T-helper 1 cell treated with Interleukin-12 subunit alpha and Interleukin-12 subunit beta and Interleukin-4 antibody, amounts not matched to agents 30 ng/mL and 1 ng/mL, for 36 hours (primary cell): ENCODE measurements at regions not wholly inside any gene's neighbourhood (a gene's known extent, or its start where the extent isn't known, plus 50 kb on each side); places are given as distances from the start of the nearest gene placed in this dataset.

Experiments used
- intact Hi-C: fragments of 100-400 bp; cut with micrococcal nuclease; formaldehyde crosslinking; loops from one replicate; pipeline ENCODE4 v1.15.1; 2024

DNA sequence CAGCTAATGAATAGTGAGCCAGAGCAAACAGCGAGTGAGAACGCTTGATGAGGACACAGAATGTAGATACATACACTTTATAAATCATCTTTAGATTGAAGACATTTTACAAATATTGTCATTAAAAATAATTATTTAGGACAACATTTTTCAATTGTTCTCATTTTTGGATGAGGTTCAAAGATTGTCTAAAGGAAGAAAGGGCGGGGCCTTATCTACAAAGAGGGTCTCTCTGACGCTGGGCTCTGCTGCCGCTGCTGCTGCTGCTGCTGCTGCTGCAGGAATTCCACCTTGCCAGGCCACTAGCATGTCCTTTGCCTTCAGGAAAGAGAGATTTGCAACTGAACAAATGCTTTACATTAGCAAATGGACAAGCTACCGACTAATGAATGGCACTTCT, 220.7 kb upstream of the TMEM161B start:
- intact Hi-C loops: no loop called here

DNA sequence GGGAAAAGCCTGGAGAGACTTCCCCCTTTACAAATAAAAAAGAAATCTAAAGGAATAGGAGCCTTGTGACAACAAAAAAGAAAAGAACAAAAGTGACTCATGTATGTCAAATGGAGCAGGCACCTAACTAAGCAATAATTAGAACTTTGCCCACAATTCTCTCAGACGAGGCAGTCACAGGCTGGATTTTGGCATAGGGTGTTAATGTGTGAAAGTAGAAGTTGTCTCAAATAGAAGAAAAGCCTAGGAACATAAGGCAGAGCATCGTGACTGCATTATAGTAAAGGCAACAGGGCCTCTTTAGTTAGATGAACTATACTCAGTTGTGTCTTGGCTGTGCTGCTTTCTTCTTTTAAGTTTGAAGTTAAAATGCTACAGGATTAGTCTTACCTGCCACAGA, 219.9 kb upstream of the TMEM161B start:
- intact Hi-C loops: no loop called here

DNA sequence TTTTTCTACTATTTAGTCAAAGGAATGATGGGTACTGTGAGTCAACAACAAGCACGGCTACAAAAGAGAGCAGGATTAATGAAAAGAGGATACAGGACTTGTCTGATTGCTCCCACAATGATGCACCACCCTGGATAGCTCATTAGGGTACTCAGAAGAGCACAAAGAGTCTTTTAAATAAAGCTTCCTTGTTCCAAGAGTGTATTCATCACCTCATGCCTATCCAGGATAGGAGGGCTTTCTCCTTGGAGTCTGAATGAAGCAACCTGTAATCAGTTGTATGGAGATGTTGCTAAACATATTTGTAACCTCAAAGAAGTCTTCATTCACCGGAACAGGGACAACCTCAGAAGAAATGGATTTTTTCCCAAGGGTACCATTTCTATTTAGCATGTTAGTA, 219.5 kb upstream of the TMEM161B start:
- intact Hi-C loops: no loop called here

DNA sequence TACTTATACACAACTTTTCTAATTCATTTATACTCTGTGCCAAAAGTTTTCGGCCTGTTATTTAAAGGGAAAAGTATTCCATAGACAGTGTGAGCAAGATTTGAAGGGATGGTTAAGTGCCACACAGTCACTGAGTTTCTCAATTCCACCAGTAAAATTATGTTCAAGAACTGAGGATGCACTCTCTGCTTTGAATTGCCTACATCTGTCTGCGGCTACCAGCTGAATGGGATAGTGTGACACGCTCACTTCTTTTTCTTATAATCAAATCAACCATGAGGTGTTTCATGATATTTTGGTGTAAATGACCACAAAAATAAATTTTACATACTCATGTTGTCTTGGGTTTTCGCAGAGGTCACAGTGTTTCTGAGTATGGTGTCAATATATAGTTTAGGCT, 218.4 kb upstream of the TMEM161B start:
- intact Hi-C loops: no loop called here

DNA sequence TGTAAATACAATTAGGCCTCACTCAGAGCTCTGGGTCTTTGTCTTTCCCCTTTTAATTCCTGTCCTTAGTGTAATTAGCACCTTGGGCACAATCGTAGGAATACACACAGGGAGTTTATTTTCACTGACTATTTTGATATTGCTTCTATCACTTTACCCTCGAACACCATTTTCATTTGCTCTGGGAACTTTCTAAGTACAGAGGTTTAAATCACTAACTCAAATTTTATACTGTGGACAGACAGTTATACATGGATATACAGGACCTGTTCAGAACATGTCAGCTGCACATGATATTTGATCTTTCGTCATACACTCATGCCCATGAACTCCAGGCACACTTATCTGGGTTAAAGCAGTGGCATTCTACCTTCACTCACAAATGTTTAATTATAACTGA, 217.8 kb upstream of the TMEM161B start:
- intact Hi-C loops: no loop called here

DNA sequence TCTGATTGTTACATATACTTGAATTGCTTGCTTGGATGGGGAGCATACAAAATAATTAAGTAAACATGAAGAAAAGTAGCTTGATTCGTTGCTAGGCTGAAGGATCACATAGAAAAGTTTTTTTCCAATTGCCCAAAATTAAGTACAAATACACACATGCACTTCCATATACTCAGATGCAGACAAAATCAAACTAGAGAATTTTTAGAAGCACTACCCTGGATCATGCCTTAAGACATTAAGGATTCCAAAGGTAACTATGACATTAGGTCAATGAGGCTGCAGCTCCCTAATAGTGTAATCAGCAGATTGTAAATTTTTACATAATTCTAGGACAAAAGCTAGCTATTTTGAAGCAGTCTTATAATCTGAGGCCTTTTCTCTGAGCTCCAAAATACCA, 216.9 kb upstream of the TMEM161B start:
- intact Hi-C loops: no loop called here

DNA sequence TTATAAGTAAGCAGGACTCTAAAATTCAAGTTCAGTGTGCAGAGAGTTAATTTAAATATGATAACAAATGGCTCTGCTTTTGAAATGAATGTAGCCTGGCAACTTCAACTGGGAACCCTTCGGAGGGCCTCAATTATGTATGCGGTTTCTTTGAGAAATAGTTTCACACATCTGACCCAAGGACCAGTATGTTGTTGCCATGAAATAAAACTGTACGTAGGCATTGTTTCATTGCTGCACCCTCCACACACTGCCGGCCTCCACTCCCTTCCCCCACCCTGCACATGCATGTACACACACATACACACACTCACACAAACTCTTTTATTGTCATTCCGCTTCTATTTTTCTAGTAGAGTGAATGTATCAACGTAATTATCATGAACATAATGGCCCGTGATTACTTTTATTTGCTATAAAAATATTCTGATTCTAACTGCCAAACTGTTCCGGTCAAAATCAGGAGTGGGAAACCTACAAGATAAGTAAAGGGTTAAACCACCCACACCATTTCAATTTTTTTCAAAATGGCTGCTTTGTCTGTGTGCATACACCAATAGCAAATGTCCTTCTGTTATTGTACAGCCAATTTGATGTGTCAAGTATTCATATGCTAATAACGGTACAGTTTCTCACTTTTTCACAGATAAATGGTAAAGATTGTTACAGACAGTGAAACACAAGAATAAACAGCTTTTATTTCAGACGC, 215.5 kb upstream of the TMEM161B start:
- intact Hi-C loops: no loop called here

DNA sequence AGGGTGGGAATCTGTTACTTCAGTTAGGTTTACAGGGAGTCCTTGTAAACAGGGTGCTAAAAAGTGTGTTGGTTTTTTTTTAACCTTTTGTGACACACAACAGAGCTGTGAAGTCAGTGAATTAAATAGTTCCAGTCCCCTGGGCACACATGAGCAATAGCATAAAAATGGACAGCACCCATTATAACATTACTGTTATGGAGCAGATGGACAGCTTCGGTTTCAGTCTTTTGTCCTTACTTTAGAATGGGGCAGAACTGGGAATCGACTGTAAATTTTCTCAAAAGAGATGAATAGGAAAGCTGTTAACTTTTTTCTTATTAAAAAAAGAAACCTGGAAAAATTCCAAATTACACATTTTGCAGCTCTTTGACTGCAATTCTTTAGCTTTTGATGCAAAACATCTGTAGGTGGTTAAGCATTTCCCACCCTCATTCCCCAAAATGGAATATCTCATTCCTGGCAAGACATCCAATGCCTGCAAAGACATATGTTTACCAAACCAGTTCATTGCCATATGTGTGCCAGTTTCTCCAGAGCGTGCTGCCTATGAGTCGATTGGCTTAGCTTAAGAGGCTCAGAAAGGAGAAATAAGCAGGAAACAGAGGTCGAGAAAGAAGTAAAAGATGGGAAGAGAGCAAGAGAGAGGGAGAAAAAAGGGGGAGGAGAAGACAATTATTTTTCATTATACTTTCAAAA, 212.3 kb upstream of the TMEM161B start:
- intact Hi-C loops: no loop called here

DNA sequence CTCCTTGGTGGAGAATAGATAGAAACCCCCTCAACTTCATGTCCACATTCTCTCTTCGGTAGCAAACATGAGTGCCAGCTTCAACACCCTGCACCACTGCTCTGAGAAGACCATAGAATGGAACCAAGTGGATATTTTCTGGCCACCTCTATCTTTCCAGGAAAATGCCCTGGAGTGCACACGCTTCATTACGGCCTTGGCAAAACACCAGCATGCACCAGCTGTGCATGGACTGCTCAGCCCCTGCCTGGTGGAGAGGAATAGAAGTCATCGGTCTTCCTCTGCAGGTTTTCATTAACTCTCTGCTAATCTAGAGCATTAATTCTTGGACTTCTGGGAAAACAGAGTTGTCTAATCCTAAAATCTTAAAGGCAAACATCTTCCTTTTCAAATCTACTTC, 211.6 kb upstream of the TMEM161B start:
- intact Hi-C loops: no loop called here

DNA sequence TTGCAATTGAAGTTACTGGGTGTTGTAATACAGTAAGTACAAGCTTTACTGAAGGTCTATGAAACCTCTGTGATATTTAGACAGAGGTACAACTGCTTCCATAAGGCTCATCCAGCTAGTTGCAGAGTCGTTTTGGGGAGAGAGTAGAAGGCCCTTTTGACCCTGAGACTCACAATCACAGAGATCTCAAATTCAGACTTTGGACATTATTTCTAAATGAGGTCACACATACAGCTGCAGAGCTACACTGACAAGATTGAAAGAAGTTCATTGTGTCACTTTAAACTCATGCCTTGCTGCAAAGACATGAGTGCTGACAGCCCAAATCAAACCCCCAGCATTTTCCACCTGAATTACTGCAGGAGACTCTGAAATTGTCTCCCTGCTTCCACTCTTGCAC, 205.9 kb upstream of the TMEM161B start:
- intact Hi-C loops: no loop called here

DNA sequence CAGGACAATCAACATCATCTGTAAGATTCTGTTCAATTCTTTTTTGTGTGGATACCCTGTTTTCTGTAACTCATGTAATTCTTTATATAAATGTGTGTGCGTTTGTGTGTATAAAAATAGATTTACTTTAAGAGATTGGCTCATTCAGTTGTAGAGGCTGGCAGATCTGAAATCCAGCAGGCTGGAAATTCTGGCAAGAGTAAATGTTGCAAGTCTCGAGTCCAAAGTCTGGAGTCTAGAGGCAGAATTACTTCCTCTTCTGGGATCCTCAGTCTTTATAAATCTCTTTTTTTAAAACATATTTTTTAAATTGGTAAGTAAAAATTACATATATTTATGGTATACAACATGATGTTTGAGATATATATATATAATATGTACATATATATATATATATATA, 202.1 kb upstream of the TMEM161B start:
- intact Hi-C loops: no loop called here

DNA sequence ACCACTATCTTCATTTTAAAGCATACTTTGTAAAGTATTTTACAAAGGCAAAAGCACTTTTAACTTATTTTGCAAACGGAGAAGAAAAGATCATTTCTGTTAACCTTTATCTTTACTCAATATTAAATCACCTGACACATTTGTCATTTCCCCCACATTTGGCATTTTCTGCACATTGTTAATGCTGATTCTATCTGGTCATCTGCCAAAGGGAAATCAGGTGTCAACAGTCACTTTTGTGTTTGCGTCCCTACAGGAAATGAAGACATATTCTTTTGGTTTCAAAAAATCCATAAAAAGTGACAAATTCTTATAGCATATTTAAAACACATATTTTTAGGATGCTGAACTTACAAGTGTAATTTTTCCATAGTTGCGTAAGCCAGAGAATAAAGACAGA, 191.3 kb upstream of the TMEM161B start:
- intact Hi-C loops: no loop called here

DNA sequence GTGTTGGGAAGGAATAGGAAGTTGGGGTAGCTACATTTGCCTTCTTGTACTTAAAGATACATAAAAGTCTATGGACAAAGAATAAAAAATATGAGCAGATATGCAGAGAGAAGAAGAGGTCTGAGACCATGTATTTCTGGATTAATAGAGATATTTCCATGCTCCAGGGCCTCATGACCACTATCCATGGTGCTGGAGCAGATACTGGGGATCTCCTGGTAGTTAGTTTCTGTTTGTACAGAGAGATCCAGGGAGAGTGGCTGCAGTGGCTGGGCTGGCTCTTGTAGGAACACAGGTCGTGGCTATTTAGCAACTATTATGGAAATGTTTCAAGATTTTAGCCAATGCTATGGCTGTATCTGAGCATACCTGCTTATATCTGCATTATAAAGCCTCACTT, 184.2 kb upstream of the TMEM161B start:
- intact Hi-C loops: no loop called here

DNA sequence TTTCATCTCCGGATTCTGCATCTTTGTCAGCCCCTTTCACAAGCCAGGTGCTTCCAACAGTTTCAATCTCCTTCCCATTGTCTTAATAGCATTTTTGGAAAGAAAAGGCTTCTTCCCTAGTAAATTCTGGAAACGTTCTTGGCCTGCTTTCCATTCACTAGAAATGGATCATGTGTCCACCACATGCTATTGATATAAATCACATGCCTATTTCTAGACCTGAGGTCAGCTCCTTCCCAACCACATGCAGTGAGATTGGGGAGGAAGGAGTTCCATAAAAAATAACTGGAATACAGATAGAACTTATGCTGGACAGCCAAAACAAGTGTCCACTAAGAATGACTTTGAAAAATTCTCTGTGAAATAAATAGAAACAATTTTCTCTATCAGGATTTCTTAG, 181.6 kb upstream of the TMEM161B start:
- intact Hi-C loops: no loop called here

DNA sequence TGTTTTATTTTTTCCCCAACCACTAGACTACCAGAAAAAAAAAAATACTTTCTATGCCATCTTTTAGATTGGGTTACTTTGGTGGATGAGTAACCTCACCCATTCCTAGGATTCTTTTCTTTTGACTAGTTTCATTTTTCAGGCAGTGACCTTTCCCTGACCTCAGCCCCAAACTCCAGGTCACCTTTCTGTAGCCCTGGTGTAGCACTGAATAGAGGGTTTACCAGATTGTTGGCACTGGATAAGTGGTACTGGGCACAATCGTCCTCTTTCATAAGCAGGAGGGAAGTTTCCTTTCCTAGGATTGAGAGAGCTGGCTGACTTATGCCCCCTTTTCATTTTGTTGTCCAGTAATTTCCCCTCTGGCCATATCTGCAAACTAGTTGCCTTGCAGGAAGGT, 169.4 kb upstream of the TMEM161B start:
- intact Hi-C loops: no loop called here

DNA sequence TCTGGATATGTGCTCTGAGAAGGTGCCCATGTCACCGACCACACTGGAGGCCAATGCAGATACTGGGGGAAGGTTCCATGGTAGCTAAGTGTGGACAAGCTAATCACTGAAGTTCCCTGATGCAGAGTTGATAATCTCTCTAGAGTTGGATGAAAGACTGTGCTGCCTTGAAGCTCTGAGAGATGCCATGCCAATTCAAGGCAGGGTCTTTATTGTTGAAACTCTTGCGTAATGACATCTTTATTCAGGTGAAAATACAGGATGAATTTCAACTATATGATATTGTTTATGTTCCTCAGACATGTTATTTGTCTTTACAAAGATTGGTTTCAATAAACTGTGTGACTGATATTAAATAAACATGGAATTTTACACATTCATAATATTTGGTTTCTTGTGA, 167.6 kb upstream of the TMEM161B start:
- intact Hi-C loops: no loop called here

DNA sequence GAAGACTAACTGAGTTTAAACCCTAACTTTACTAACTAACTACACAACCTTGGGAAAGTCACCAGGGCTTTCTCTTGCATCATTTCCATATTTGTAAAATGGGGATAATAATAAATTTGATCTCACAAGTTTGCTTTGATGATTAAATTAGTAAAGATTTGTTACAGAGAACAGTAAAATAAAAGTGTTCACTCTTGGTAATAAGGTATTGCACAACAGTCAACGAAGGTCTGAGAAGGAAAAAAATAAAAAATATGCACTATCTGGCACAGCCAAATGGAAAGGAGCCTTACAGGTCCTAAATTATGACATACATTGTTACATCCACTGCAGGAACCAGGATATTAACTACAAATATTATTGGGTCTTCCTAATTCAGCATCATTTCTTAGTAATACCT, 160.0 kb upstream of the TMEM161B start:
- intact Hi-C loops: no loop called here

DNA sequence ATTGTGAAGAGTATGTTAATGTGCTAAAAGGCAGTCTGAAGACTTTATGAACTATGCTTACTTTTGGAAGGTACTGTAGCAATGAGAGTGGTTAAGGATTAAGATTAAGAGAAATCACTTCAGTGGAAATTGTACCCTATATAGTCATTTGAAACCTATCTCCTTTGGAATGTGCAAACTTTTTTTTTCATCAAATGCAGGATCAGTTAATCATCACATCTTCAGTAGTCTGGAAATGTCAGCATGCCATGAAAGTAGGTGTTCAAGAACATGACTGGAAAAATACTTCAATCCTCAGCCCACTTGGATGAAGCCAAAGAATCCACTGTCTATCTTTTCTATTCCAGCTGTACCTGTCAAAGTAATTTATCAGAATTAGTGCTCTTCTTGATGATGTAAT, 157.8 kb upstream of the TMEM161B start:
- intact Hi-C loops: no loop called here

DNA sequence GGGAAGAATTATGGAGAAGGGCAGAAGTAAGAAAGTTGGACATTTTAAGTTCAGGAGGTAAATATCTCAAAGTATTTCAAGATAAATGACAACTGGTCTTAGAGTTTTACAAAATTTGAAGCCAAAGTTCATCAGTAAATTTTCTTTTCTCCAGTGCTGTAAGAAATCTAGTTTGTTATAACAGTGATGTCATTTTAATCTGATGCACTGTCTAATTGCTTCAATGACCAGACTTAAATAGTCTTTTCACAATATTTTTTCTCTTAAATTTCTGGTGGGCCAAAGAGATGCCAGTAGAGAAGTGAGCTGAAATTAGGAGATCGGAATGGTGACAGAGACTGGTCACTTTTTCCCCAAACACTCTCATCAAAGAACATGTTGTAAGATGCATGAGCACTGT, 156.5 kb upstream of the TMEM161B start:
- intact Hi-C loops: no loop called here

DNA sequence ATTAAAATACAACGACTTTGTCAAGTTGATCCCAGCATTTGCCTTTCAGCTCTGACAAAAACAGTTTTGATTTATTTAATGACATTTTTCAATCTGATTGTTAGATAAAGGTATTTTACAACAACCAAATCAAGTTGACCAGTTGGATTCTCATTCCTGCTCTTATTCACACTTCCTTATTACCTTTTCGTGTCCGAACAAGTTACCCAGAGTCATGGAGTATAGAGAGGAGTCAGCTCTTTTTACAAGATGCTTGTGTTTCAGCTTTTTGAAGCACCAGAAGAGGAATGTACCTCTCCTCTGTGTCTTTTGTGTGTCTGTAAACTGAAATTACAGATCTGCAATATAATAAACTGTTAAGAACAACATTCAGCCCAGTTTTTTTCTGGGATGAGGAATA, 151.3 kb upstream of the TMEM161B start:
- intact Hi-C loops: no loop called here

DNA sequence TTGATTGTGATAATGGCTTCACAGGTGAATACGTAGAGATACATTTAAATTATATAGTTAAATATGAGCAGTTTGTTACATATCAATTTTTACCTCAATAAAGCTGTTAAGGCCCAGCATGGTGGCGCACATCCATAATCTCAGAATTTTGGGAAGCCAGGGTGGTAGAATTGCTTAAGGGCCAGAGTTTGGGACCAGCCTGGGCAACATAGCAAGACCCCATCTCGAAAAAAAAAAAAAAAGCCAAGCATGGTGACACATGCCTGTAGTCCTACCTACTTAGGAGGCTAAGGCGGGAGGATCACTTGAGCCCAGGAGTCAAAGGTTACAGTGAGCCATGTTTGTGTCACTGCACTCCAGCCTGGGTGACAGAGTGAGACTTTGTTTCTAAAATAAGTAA, 138.7 kb upstream of the TMEM161B start:
- intact Hi-C loops: no loop called here

DNA sequence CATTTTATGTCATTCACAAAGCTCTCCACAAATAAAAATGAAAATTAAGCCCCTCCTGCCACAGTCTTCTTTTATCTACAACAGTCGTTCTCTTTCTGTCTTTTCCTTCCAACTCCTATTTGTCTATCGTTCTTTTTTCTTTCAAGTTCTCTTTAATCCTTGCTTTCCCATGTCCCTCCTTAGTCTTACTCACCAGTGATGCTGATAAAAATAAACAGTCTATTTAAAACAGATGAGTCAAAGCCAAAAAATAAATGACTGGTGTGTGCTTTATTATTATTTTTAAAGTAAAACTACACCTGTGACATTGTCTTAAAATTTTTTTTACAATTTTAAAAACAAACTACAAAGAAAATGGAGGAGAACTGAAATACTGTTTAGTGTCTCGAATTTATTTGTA, 137.1 kb upstream of the TMEM161B start:
- intact Hi-C loops: no loop called here

DNA sequence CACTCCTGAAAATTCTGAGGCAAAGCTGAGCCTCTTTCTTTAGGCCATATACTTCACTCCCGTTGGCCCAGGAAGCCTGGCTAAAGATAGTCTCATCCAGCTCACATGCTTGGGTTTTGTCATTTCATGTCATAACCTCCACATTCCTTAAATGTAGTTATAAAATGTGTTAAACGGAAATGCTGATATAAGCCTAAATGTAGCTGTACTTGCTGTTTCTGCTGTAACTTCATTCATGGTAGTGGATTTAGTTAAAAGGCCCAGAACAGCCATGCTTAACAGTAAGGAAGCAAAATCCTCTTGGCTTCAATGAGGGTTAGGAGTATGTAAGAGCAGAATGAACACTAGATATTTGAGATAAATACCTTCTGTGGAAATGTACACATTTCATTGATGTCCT, 135.8 kb upstream of the TMEM161B start:
- intact Hi-C loops: no loop called here
